ENCODE measurements at regions not wholly inside any gene's neighbourhood (a gene's known extent, or its start where the extent isn't known, plus 50 kb on each side); places are given as distances from the start of the nearest gene placed in this dataset.

DNA sequence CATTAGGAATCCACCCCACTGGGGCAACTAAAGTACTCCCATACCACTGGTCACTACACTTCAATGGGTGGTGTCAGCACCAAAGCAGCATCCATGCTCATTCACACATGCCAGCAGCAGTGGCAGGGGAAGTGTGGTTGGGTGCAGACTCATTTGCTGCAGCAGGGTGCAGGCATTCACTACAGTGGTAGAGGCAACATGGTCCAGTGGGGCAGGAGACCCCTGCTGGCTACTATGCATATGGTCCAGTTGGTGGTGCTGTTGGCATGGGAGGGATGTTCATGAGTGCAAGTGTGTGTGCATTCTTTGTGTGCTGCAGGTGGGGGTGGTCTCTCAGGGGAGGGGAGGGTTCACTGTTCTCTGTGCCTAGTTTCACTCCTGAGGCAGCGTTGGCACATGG lies 908.4 kb upstream of the NOVA1 start:
- 82% methylated on average over 1 of the region's 1 CpG for WGBS

DNA sequence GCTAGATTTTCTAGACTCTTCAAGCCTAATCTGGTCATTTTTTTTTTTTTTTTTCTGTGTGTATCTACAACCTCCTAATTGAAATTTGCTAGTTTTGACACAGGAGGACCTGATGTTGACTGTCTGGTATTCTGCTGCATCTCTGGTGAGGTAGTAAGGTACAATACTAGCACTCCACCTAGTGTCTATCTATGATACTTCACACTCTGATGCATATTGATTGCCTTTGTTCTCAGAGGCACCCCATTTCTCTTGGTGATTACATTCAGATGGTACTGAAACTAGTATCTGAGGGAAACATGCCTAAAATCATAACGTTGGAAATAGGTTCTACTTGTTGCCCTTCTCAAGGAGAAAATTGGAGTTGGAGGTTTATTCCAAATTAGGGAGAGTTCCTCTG lies 930.5 kb upstream of the NOVA1 start:
- H3K4me1 ChIP-seq (ENCODE audit: insufficient read depth) = no peaks in the 10 kb centered on the region

More for the DNA sequence above, 908.4 kb upstream of the NOVA1 start:
- no peaks in the 10 kb centered on the region for H3K36me3 ChIP-seq (ENCODE audit: insufficient read depth)
- no peak overlapping the region for H3K4me3 ChIP-seq (ENCODE audit: low read depth, low read length)
- H3K4me1 ChIP-seq (ENCODE audit: insufficient read depth) = no peaks in the 10 kb centered on the region
- no peak for DNase-seq (ENCODE audit: extremely low spot score)
- no peak overlapping the region for H3K27ac ChIP-seq (ENCODE audit: low read depth)

DNA sequence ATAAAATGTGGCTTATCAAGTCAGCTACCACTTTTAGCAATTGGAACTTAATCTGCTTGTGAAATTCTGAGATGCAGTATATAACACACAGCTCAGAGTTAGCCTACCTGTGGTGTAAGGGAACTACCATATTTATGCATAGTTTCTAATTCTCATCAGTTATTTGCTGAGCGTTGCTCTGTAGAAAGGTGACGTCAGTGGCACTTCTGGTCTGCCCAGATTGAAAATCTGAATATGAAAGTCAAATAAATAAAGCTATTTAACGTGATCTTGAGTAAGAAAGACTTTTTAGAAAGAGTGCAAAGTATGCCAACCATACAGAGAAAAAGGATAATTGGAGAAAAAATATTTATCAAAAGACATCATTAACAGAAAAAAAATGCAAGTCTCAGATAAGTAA lies 938.9 kb upstream of the NOVA1 start:
- no peak for DNase-seq (ENCODE audit: extremely low spot score)
- H3K27ac ChIP-seq (ENCODE audit: low read depth) = no peak overlapping the region
- no peak overlapping the region for H3K4me3 ChIP-seq (ENCODE audit: low read depth, low read length)
- H3K36me3 ChIP-seq (ENCODE audit: insufficient read depth) = no peaks in the 10 kb centered on the region
- H3K4me1 ChIP-seq (ENCODE audit: insufficient read depth) = no peaks in the 10 kb centered on the region
- WGBS = 78% methylated on average over 3 of the region's 3 CpGs

More for the DNA sequence above, 930.5 kb upstream of the NOVA1 start:
- no peaks in the 10 kb centered on the region for H3K36me3 ChIP-seq (ENCODE audit: insufficient read depth)
- H3K27ac ChIP-seq (ENCODE audit: low read depth) = no peak overlapping the region
- H3K4me3 ChIP-seq (ENCODE audit: low read depth, low read length) = no peak overlapping the region
- 5% methylated on average over 1 of the region's 1 CpG for WGBS
- DNase-seq (ENCODE audit: extremely low spot score) = no peak

DNA sequence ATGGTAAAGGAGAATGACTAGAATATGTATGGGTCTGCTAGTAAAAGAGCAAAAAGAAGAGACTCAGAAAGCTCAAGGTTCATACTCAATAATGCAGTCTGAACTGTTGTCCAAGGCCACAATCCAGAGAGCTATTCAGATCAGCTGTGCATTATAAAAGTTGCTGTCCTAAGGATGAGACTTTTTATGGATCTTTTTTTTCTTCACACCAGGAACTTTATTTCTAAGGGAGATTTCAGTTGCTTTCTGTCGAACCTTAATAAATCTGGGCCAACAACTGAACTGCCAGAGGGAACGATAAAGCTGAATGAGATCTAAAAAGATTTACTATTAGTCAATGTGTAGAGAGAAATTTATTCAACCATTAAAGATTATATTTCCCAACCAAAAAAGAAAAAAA lies 948.3 kb upstream of the NOVA1 start:
- Histone ChIP-seq H3K27ac (ENCODE audit: low read depth) (no peak overlapping the region), H3K36me3 (ENCODE audit: insufficient read depth) (no peaks in the 10 kb centered on the region), H3K4me1 (ENCODE audit: insufficient read depth) (no peaks in the 10 kb centered on the region), H3K4me3 (ENCODE audit: low read depth, low read length) (no peak overlapping the region)
- WGBS = 66% methylated on average over 2 of the region's 2 CpGs
- no peak for DNase-seq (ENCODE audit: extremely low spot score)

DNA sequence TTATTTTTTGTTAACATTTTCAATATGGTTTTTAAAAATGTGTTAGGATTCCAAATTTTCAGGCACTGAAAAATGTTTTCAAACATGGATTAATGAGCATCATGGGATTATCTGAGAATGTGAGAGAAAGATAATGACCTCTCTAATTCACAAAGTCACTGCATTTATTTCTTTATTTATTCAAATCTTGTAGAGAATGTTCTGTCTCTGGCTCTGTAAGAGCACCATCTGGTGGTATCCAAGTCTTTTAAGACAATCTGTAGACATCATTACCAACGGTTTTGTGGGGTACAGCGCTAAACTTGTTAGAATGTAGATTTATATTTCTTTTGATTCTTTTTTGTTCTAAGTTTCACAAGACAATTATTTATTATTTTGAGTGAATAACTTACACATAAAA lies 956.0 kb upstream of the NOVA1 start:
- Histone ChIP-seq H3K4me3 (ENCODE audit: low read depth, low read length) (no peak overlapping the region), H3K4me1 (ENCODE audit: insufficient read depth) (no peaks in the 10 kb centered on the region), H3K27ac (ENCODE audit: low read depth) (no peak overlapping the region), H3K36me3 (ENCODE audit: insufficient read depth) (no peaks in the 10 kb centered on the region)
- DNase-seq (ENCODE audit: extremely low spot score) = no peak
- WGBS = 47% methylated on average over 2 of the region's 2 CpGs

DNA sequence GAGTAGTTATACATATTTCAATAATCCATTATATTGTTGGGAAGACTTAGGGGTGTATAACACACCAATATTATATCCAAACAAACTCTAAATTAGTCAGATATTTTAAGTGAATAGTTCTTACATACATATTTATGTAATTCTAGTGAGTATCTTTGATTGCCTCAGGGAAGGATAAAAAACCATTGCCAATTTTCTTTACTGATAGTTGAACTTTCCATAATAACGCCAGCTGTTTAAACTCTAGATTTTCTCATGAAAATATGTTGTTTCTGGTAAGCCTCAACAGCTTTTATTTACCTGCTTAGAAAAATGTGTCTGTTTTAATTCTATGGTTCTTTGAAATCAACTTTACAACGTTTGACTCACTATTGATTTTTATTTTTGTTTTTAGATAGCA lies 959.6 kb upstream of the NOVA1 start:
- H3K36me3 ChIP-seq (ENCODE audit: insufficient read depth) = no peaks in the 10 kb centered on the region
- 58% methylated on average over 2 of the region's 2 CpGs for WGBS
- H3K4me3 ChIP-seq (ENCODE audit: low read depth, low read length) = no peak overlapping the region
- H3K27ac ChIP-seq (ENCODE audit: low read depth) = no peak overlapping the region
- DNase-seq (ENCODE audit: extremely low spot score) = no peak
- H3K4me1 ChIP-seq (ENCODE audit: insufficient read depth) = no peaks in the 10 kb centered on the region

DNA sequence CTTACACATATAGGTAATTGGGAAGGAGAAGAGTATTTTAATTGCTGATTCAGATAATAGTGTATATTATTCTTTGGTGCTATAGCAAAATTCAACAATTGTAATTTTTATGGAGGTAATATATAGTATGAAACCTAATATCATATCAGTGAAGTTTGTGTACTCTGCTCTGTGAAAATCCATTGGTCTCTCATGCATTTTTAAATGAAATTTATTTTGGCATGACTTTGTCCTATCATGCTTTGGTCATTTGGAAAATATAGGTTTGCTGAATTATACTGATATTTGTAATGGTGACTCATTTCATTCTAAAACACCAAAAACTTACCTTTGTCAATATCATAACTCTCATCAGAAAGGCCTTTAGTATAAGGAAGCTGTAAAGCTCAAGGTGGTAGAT lies 962.0 kb upstream of the NOVA1 start:
- no peak overlapping the region for H3K27ac ChIP-seq (ENCODE audit: low read depth)
- no peak overlapping the region for H3K4me3 ChIP-seq (ENCODE audit: low read depth, low read length)
- DNase-seq (ENCODE audit: extremely low spot score) = no peak
- no peaks in the 10 kb centered on the region for H3K36me3 ChIP-seq (ENCODE audit: insufficient read depth)
- H3K4me1 ChIP-seq (ENCODE audit: insufficient read depth) = no peaks in the 10 kb centered on the region

DNA sequence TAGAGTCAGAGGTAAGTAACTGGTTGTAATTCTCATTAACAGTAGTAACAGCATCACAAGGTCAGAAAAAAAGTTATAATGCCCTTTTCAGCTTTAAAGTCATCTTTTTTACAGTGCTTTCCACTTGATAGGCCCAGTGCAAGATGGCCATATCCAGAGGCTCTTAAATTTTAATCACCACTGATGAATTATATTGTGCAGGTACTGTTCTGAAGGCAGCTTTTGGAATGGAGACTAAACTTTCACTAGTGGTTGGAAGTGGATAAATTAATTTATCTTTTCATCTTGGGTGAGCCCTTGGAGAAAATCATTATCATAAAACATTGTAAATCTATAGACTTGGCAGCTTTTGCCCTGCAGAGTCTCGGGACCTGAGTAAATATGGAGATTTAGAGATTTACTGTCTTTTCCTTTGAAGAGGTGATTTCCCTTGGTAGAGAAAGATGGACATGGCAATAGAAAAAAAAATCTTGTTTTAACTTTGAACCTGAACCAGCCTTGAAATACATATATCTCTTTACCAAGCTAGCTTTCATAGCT lies 969.1 kb upstream of the NOVA1 start:
- H3K4me1 ChIP-seq (ENCODE audit: insufficient read depth) = no peaks in the 10 kb centered on the region
- no peak for DNase-seq (ENCODE audit: extremely low spot score)
- WGBS = 12% methylated on average over 1 of the region's 1 CpG
- no peak overlapping the region for H3K4me3 ChIP-seq (ENCODE audit: low read depth, low read length)
- no peaks in the 10 kb centered on the region for H3K36me3 ChIP-seq (ENCODE audit: insufficient read depth)
- no peak overlapping the region for H3K27ac ChIP-seq (ENCODE audit: low read depth)

DNA sequence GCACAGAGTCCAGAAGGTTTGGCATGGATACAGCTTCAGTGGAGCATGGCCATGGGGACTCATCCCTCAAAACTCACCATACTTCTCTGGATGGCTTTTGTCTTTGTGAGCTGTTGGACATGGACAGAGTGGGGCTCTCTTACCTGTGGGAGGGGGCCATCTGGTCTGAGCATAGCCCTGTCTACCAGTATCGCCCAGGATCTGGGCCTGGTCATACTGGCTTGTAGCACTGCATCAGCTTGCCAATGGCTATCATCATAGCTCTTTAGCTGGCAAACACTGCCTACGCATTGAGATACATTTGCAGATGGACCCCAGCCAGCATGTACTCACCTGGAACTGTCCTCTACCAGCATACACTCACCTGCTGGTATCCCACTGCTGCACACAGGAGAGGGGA lies 975.2 kb upstream of the NOVA1 start:
- 92% methylated on average over 2 of the region's 2 CpGs for WGBS
- Histone ChIP-seq H3K27ac (ENCODE audit: low read depth) (no peak overlapping the region), H3K4me3 (ENCODE audit: low read depth, low read length) (no peak overlapping the region), H3K4me1 (ENCODE audit: insufficient read depth) (no peaks in the 10 kb centered on the region), H3K36me3 (ENCODE audit: insufficient read depth) (no peaks in the 10 kb centered on the region)
- no peak for DNase-seq (ENCODE audit: extremely low spot score)

DNA sequence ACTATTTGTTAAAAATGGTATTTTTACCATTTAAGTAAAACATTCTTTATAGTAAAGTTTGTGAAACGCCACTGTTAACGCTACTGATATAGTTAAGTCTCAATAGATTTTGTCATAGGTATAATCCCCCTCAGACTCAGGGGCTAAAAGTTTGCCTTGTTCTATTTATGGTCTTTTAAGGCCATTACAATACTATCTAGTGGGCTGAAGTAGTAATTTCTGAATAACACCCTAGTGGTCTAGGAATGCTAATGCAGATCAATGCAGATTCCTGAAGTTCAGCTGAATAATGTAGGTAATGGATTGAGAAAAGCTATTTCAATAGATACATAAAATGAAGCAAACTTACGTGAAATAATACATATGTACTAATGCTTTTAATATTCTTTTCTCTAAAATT lies 989.3 kb upstream of the NOVA1 start:
- Histone ChIP-seq H3K36me3 (ENCODE audit: insufficient read depth) (no peaks in the 10 kb centered on the region), H3K27ac (ENCODE audit: low read depth) (no peak overlapping the region), H3K4me3 (ENCODE audit: low read depth, low read length) (no peak overlapping the region), H3K4me1 (ENCODE audit: insufficient read depth) (no peaks in the 10 kb centered on the region)
- 59% methylated on average over 3 of the region's 3 CpGs for WGBS
- DNase-seq (ENCODE audit: extremely low spot score) = no peak

DNA sequence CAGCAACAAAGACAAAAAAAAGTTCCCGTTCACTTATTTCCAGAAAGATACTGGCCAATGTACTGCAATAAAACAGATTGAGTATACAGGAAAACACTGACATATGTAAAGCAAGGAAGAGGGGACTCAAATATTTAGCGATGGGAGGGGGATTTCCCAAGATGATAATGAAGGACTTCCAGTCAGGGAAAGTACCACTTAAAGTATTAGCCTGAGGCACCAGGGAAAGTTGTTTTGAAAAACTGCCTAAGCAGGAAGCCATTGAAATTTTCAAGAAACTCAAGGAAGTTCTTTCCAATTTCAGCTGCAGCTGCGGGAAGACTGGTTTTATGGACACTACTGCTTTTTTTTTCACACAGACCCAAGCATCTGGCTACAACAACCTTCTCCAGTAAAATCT lies 1007.4 kb upstream of the NOVA1 start:
- Histone ChIP-seq H3K36me3 (ENCODE audit: insufficient read depth) (no peaks in the 10 kb centered on the region), H3K4me3 (ENCODE audit: low read depth, low read length) (no peak overlapping the region), H3K4me1 (ENCODE audit: insufficient read depth) (no peaks in the 10 kb centered on the region), H3K27ac (ENCODE audit: low read depth) (no peak overlapping the region)
- WGBS = 17% methylated on average over 3 of the region's 3 CpGs
- DNase-seq (ENCODE audit: extremely low spot score) = no peak

DNA sequence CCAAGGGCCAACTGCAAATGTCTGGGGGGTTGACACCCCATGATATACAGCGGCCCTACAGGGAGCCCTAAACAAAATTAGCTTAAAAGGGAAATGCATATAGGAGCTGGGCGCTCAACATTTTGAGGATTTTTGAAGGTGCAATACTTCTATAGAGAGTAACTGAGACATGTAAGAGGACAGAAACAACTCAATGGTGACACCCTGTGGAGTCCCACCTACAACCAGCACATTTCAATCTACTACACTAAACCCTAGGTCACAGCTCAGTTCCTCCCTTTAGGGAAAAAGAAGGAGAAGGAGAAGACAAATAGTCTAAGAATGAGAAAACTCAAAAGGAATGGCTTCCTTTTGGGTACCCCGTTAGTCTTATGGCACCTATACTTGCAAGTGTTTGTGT lies 1010.5 kb upstream of the NOVA1 start:
- no peak overlapping the region for H3K4me3 ChIP-seq (ENCODE audit: low read depth, low read length)
- H3K4me1 ChIP-seq (ENCODE audit: insufficient read depth) = no peaks in the 10 kb centered on the region
- WGBS = 84% methylated on average over 3 of the region's 3 CpGs
- H3K27ac ChIP-seq (ENCODE audit: low read depth) = no peak overlapping the region
- no peak for DNase-seq (ENCODE audit: extremely low spot score)
- H3K36me3 ChIP-seq (ENCODE audit: insufficient read depth) = no peaks in the 10 kb centered on the region

DNA sequence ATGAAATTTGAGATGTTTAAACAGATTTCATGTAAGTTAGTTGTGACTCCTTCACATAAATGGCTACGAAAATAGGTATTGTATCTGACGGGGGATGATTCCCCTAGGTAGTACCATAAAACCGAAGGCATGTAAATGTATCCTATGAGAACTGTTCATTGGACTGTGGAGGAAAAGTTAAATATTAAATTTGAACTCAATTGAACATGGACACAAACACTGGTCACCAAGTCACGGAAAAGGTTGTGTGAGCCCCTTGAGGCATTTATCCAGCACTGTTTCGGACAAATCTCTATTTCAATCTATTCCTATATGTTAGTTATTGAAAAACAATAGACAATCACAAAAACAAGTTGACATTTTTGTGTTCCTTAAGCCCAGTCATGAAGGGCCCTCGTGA lies 1014.3 kb upstream of the NOVA1 start:
- WGBS = 81% methylated on average over 6 of the region's 6 CpGs
- DNase-seq (ENCODE audit: extremely low spot score) = no peak
- Histone ChIP-seq H3K27ac (ENCODE audit: low read depth) (no peak overlapping the region), H3K4me3 (ENCODE audit: low read depth, low read length) (no peak overlapping the region), H3K36me3 (ENCODE audit: insufficient read depth) (no peaks in the 10 kb centered on the region), H3K4me1 (ENCODE audit: insufficient read depth) (no peaks in the 10 kb centered on the region)

DNA sequence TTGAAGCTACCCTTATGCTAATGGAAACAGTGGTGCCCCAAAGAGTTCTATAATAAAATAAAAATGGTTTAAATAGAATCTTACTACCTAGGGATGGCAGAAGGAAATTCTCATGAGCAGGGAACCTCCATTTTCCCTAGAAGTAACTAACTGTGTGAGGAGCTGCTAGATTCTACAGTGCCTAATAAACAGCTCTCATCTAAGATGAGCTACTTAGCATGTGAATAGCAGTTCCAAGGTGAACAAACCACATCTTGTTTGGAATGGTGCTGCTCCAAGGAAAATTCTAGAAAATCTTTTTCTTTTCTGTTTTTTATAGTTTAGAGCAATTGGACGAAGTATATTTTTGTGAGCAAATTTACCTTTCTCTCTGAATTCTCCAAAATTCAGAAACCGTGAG lies 1015.3 kb upstream of the NOVA1 start:
- WGBS = 83% methylated on average over 2 of the region's 2 CpGs
- Histone ChIP-seq H3K27ac (ENCODE audit: low read depth) (no peak overlapping the region), H3K36me3 (ENCODE audit: insufficient read depth) (no peaks in the 10 kb centered on the region), H3K4me1 (ENCODE audit: insufficient read depth) (no peaks in the 10 kb centered on the region), H3K4me3 (ENCODE audit: low read depth, low read length) (no peak overlapping the region)
- DNase-seq (ENCODE audit: extremely low spot score) = no peak

DNA sequence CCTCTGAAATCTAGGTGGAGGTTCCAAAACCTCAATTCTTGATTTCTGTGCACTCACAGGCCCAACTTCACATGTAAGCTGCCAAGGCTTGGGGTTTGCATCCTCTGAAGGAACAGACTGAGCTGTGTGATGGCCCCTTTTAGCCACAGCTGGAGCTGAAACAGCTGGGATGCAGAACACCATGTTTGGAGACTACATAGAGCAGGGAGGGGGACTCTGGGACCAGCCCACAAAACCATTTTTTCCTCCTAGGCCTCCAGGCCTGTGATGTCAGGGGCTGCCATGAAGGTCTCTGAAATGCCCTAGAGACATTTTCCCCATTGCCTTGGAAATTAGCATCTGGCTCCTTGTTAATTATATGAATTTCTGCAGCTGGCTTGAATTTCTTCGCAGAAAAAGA lies 1025.9 kb upstream of the NOVA1 start:
- H3K36me3 ChIP-seq (ENCODE audit: insufficient read depth) = no peaks in the 10 kb centered on the region
- no peak overlapping the region for H3K4me3 ChIP-seq (ENCODE audit: low read depth, low read length)
- H3K27ac ChIP-seq (ENCODE audit: low read depth) = no peak overlapping the region
- WGBS = 92% methylated on average over 1 of the region's 1 CpG
- no peaks in the 10 kb centered on the region for H3K4me1 ChIP-seq (ENCODE audit: insufficient read depth)
- DNase-seq (ENCODE audit: extremely low spot score) = no peak

All from urinary bladder (tissue), 3 donors.